ENCODE measurements at regions not wholly inside any gene's neighbourhood (a gene's known extent, or its start where the extent isn't known, plus 50 kb on each side); places are given as distances from the start of the nearest gene placed in this dataset.

GRCh38 chr9:120212153-120212852, 367.7 kb downstream of the CDK5RAP2 start:
- DNase-seq, result no peak

GRCh38 chr9:120210274-120210673, 369.7 kb downstream of the CDK5RAP2 start:
- no peak for DNase-seq

- no peak for DNase-seq
Measured at GRCh38 chr9:120202856-120203654, 376.9 kb downstream of the CDK5RAP2 start.

GRCh38 chr9:120198027-120198426, 381.9 kb downstream of the CDK5RAP2 start:
- no peak for DNase-seq

- DNase-seq, result no peak
Measured at GRCh38 chr9:120197605-120198004, 382.4 kb downstream of the CDK5RAP2 start.

GRCh38 chr9:120191141-120191540, 388.8 kb downstream of the CDK5RAP2 start:
- DNase-seq, result no peak

GRCh38 chr9:120187758-120188157, 392.2 kb downstream of the CDK5RAP2 start:
- DNase-seq, result no peak

- DNase-seq, result no peak
Measured at GRCh38 chr9:120186276-120186675, 393.7 kb downstream of the CDK5RAP2 start.

GRCh38 chr9:120184266-120184665, 395.7 kb downstream of the CDK5RAP2 start:
- no peak for DNase-seq

GRCh38 chr9:120183615-120184014, 396.4 kb downstream of the CDK5RAP2 start:
- no peak for DNase-seq

GRCh38 chr9:120182011-120182410, 398.0 kb downstream of the CDK5RAP2 start:
- no peak for DNase-seq

- no peak for DNase-seq
Measured at GRCh38 chr9:120177121-120177520, 402.8 kb downstream of the CDK5RAP2 start.

GRCh38 chr9:120175031-120175430, 404.9 kb downstream of the CDK5RAP2 start:
- no peak for DNase-seq

GRCh38 chr9:120161776-120162175, 418.2 kb downstream of the CDK5RAP2 start:
- no peak for DNase-seq

GRCh38 chr9:120158221-120158620, 421.7 kb downstream of the CDK5RAP2 start:
- DNase-seq, result no peak

GRCh38 chr9:120156376-120156775, 423.6 kb downstream of the CDK5RAP2 start:
- DNase-seq, result no peak

- no peak for DNase-seq
Measured at GRCh38 chr9:120153258-120153657, 426.7 kb downstream of the CDK5RAP2 start.

GRCh38 chr9:120152295-120152694, 427.7 kb downstream of the CDK5RAP2 start:
- DNase-seq, result no peak

GRCh38 chr9:120151806-120152205, 428.2 kb downstream of the CDK5RAP2 start:
- no peak for DNase-seq

GRCh38 chr9:120151149-120151548, 428.8 kb downstream of the CDK5RAP2 start:
- no peak for DNase-seq

GRCh38 chr9:120138955-120139354, 441.0 kb downstream of the CDK5RAP2 start:
- DNase-seq, result no peak

GRCh38 chr9:120137186-120137840, 442.7 kb downstream of the CDK5RAP2 start:
- DNase-seq, result no peak

- DNase-seq, result no peak
Measured at GRCh38 chr9:120136696-120137095, 443.3 kb downstream of the CDK5RAP2 start.

- no peak for DNase-seq
Measured at GRCh38 chr9:120117081-120117480, 462.9 kb downstream of the CDK5RAP2 start.

All from activated effector memory CD4-positive, alpha-beta T cell treated with Interleukin-2 at 50 U/mL for 16 hours (primary cell).